H1 (cell line): ENCODE measurements at regions not wholly inside any gene's neighbourhood (a gene's known extent, or its start where the extent isn't known, plus 50 kb on each side); places are given as distances from the start of the nearest gene placed in this dataset.

Source experiments
- BRCA1 ChIP-seq: IDR thresholded peaks from 2 replicates; pipeline ENCODE4 v1.6.1; 2012; ENCODE audit warnings: low read depth, low read length, improper control_type of control experiment
- CHD1 ChIP-seq: IDR thresholded peaks from 2 replicates; pipeline ENCODE4 v1.6.1; 2012; ENCODE audit warnings: low read depth, low read length, improper control_type of control experiment
- CREB1 ChIP-seq: IDR thresholded peaks from 2 replicates; pipeline ENCODE4 v1.6.1; 2012; ENCODE audit warnings: inconsistent platforms
- EP300 ChIP-seq, 2 experiments: IDR thresholded peaks; 1 replicate in 1 of 2; 2 replicates in 1 of 2; pipeline ENCODE4 v1.6.1; 2011 to 2012; ENCODE audit warnings: low read depth in 2 of 2, low read length in 2 of 2, mild to moderate bottlenecking in 2 of 2, borderline replicate concordance in 1 of 2, inconsistent platforms in 1 of 2, moderate library complexity in 1 of 2
- GABPA ChIP-seq: IDR thresholded peaks from 2 replicates; pipeline ENCODE4 v1.6.1; 2011; ENCODE audit warnings: mild to moderate bottlenecking, low read length, moderate library complexity, borderline replicate concordance; ENCODE audit not compliant: insufficient read depth
- HDAC2 ChIP-seq, 2 experiments: fragments of 300-600 bp in 1 of 2; sonication (generic) in 1 of 2; IDR thresholded peaks; 2 replicates each; pipeline ENCODE4 v1.6.1; 2011 to 2012; ENCODE audit warnings: low read depth in 2 of 2, low read length in 2 of 2, mild to moderate bottlenecking in 2 of 2, moderate library complexity in 2 of 2, borderline replicate concordance in 1 of 2, inconsistent platforms in 1 of 2
- NANOG ChIP-seq: IDR thresholded peaks from 2 replicates; pipeline ENCODE4 v1.6.1; 2011; ENCODE audit warnings: low read length, low read depth, mild to moderate bottlenecking, inconsistent platforms; ENCODE audit not compliant: insufficient read depth, poor library complexity, severe bottlenecking
- POLR2AphosphoS5 ChIP-seq: IDR thresholded peaks from 2 replicates; pipeline ENCODE4 v1.6.1; 2011; ENCODE audit warnings: low read depth, low read length
- SIX5 ChIP-seq: IDR thresholded peaks from 2 replicates; pipeline ENCODE4 v1.6.1; 2011; ENCODE audit warnings: mild to moderate bottlenecking, low read depth, low read length

GRCh38 chr10:124296813-124297788, 121.6 kb downstream of the OAT start (continued):
- TF ChIP-seq EP300 (IDR thresholded peaks at IDR 0.05; ENCODE audit: borderline replicate concordance in 1 of 2, low read depth in 2 of 2, low read length in 2 of 2) (no peak), CREB1 (no peak), BRCA1 (no peak), NANOG (no peak), CHD1 (no peak), SIX5 (no peak), GABPA (no peak), HDAC2 (IDR thresholded peaks at IDR 0.05; ENCODE audit: borderline replicate concordance in 1 of 2, low read depth in 2 of 2, low read length in 2 of 2) (no peak), POLR2AphosphoS5 (no peak)
